Choroid plexus epithelial cell (primary cell): ENCODE measurements at regions not wholly inside any gene's neighbourhood (a gene's known extent, or its start where the extent isn't known, plus 50 kb on each side); places are given as distances from the start of the nearest gene placed in this dataset.

Experiments
- DNase-seq: peaks from one replicate; pipeline ENCODE4 v3.0.0-alpha.2; 2010; ENCODE audit warnings: low read depth
- H3K4me3 ChIP-seq: 2 replicates; pipeline ENCODE4 v1.5.1; 2011; ENCODE audit warnings: low read depth, mild to moderate bottlenecking, control low read depth, low read length, moderate library complexity
- TF ChIP-seq, protein P1 (sequence below): conservative IDR thresholded peaks from 2 replicates; pipeline ENCODE4 v1.5.1; 2011; ENCODE audit warnings: low read depth, mild to moderate bottlenecking, control low read depth, inconsistent platforms, low read length, moderate library complexity

DNA sequence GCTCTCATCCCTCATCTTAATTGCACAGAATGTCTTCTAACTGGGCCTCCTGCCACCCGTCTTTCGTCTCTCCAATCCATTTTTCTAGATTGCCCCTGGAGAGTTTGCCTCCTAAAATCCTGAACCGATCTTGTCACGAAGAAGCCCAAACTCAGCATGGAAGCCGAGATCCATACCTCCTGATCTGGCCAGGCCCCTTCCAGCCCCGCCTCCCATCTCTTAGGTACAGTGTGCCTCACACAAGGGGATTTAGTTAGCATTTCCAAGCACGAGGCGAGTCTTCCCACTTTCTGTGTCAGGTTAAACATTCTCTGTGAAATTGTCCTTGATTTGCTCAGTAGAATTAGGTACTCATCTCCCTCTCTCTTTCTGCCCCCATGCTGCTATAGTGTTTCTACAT, 80.0 kb upstream of the TENM3 start:
- DNase-seq = no peak
- H3K4me3 ChIP-seq = no peak overlapping the region
- TF ChIP-seq, protein P1, sequence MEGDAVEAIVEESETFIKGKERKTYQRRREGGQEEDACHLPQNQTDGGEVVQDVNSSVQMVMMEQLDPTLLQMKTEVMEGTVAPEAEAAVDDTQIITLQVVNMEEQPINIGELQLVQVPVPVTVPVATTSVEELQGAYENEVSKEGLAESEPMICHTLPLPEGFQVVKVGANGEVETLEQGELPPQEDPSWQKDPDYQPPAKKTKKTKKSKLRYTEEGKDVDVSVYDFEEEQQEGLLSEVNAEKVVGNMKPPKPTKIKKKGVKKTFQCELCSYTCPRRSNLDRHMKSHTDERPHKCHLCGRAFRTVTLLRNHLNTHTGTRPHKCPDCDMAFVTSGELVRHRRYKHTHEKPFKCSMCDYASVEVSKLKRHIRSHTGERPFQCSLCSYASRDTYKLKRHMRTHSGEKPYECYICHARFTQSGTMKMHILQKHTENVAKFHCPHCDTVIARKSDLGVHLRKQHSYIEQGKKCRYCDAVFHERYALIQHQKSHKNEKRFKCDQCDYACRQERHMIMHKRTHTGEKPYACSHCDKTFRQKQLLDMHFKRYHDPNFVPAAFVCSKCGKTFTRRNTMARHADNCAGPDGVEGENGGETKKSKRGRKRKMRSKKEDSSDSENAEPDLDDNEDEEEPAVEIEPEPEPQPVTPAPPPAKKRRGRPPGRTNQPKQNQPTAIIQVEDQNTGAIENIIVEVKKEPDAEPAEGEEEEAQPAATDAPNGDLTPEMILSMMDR = no peak

DNA sequence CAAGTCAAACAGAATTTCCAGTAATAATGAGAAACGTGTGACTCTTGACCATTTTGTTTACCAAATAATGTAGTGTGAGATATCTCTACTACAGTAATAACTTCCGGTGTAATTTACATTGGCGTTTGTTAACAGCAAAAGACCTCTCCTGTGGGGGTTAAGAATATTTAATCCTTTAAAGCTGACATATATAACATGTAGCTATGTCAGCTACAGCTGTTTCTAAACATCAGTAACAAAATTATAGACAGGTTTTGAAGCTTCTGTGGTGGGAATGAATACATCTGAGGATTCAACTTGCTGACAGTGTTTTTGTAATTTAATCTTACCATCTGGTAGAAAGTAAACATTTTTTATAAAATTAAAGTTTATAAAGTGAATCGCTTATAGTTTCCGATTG, 73.6 kb upstream of the TENM3 start:
- DNase-seq = no peak
- no peak overlapping the region for H3K4me3 ChIP-seq
- TF ChIP-seq, protein P1 = no peak

DNA sequence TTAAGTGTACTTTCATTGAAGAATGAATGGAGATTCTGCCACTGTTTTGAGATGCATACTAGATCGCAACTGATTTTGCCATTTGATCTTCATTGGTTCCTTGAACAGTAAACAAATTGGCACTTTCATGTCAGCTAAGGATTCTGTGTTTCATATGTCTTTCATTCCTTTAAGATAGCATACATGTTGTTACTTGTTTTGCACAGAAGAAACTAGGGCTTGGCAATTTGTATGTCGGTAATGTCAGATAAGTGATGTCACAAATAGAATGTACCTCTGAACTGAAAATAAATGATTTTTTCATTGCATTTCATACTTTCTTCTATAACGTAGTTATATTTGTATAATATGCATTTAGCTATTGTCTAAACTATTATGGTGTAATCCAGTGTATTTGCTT, 73.2 kb upstream of the TENM3 start:
- DNase-seq = no peak
- H3K4me3 ChIP-seq = no peak overlapping the region
- TF ChIP-seq, protein P1 = no peak

DNA sequence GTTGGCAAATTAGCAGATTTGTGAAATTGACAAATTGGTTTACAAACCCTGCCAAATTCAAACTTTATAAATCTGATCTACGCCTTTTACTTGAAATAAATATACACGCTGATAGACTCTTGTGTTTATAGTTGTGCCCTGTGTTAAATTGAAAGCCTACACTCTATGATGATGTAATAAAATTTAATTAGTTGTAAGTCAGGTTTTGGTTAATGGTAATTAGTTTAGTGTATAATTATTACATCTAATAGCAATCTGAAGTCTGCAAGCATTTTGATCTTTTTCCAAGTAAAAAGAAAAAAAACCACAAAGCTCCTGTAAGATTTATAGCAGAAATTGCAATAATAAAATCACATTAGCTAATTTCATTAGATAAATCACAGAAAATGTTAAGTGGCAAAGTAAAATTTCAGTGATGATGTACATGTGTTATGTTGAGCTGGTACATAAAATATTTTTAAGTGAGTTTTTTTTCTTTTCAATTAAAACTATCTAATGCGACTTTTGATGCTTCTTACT, 72.7 kb upstream of the TENM3 start:
- no peak overlapping the region for H3K4me3 ChIP-seq
- TF ChIP-seq, protein P1 = no peak
- DNase-seq = no peak

DNA sequence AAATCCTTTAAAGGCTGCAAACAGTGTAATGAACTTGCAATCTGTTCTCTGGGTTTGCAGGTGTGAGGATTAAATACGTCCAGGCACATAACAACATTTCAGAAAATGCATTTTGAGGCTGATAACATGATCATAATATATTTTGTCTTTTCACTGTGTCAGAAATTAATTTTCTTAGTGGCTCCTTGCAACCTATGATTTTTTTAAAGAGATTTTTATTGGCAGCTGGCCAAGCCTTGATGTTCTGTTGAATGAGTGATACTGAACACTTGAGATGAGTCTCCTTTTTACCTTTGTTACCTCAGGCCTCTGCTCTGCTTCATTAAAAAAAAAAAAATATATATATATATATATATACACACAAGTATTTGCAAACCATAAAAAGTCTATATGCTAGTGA, 68.2 kb upstream of the TENM3 start:
- no peak overlapping the region for H3K4me3 ChIP-seq
- TF ChIP-seq, protein P1 = no peak
- no peak for DNase-seq

DNA sequence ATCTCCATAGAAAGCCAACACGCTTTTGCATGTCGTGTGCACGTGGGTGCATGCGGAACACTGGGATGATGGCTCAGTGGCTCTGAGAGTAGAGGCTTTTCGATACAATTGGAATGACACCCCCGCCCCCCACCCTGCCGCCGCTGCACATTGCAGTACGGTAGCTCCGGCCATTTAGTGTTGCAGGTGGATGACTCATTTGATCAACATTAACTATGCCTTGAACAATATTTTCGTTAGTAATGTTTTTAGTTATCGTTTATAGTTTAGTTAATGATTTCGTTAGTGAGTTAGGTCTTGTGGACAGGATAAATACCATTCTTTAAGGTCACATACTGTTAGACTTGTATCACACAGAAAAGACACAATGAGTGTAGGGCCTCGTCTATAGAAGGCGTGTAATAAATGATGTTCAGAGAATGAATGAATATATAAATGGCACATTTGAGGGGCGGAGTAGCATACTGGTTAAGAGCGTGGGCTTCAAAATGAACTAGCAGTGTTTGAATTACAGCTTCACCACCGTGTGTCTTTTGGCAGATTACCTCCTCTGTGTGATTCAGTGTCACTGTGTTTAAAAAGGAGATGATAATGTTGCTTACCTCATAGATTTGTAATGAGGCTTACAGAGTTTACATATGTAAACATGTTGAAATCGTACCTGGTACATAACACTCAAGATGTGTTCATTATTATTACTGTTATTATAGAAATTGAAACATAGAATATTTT, 67.2 kb upstream of the TENM3 start:
- H3K4me3 ChIP-seq = no peak overlapping the region
- TF ChIP-seq, protein P1 = no peak
- DNase-seq = no peak

DNA sequence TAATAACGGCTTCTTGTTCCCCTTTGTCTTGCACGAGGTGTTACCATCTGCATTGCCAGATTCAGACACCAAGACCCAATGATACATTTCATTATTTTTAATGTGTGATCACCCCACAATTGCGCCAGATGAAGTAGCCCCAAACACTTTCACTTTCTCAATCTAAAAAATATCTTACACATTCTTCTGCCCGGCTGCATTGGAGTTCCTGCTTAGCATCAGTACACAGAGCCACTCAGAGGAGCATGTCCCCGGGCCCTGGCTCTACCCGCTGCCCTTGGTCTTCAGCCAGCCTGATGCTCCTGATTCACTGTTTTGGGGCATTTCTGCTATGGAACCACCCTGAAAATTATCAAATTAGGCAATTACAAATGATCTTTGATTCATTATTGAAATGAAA, 66.0 kb upstream of the TENM3 start:
- TF ChIP-seq, protein P1 = no peak
- H3K4me3 ChIP-seq = no peak overlapping the region
- DNase-seq = peak; percentile 37
